Adrenal gland (tissue), 5 donors: ENCODE measurements at regions not wholly inside any gene's neighbourhood (a gene's known extent, or its start where the extent isn't known, plus 50 kb on each side); places are given as distances from the start of the nearest gene placed in this dataset.

Experiments used
- POLR2A ChIP-seq, 2 donors: fragments of 450-650 bp; IDR thresholded peaks; one replicate each; pipeline ENCODE4 v1.6.1; 2017; ENCODE audit warnings: antibody characterized with exemption in 2 of 2, mild to moderate bottlenecking in 2 of 2, moderate library complexity in 1 of 2
- TF ChIP-seq, protein P1 (sequence below), 6 experiments: fragments of 450-650 bp in 4 of 6; fragments of 200-600 bp in 2 of 6; sonication (generic) in 1 of 6; IDR thresholded peaks; 1 replicate in 5 of 6; 2 replicates in 1 of 6; pipeline versions ENCODE4 v1.5.1 to v1.8.0; 2016 to 2021; ENCODE audit warnings: antibody characterized with exemption in 6 of 6, mild to moderate bottlenecking in 2 of 6, moderate library complexity in 1 of 6
- donor health status: DM: no; HTN: no; CAD: no.

DNA sequence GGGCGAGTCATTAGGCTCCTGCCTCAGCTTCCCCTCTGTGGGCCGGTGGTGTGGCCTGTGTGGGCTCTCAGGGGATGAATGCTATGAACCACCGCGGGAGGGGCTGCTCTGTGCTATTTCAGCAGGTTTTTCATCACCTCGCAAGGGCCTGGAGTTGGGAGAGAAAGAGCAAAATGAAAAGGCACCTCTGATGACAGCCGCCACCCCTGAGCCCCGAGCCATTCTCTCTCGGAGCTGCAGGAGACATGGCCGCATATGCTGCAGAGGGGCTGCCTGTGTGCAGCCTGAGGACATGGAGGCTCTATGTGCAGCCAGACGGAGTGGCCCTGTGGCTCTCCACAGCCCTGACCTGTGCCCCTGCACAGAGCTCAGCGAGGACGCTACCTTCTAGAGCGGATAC lies 96.2 kb upstream of the CTDP1 start:
- TF ChIP-seq, protein P1, sequence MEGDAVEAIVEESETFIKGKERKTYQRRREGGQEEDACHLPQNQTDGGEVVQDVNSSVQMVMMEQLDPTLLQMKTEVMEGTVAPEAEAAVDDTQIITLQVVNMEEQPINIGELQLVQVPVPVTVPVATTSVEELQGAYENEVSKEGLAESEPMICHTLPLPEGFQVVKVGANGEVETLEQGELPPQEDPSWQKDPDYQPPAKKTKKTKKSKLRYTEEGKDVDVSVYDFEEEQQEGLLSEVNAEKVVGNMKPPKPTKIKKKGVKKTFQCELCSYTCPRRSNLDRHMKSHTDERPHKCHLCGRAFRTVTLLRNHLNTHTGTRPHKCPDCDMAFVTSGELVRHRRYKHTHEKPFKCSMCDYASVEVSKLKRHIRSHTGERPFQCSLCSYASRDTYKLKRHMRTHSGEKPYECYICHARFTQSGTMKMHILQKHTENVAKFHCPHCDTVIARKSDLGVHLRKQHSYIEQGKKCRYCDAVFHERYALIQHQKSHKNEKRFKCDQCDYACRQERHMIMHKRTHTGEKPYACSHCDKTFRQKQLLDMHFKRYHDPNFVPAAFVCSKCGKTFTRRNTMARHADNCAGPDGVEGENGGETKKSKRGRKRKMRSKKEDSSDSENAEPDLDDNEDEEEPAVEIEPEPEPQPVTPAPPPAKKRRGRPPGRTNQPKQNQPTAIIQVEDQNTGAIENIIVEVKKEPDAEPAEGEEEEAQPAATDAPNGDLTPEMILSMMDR (IDR thresholded peaks at IDR 0.05) = no peak
- no peak for TF ChIP-seq POLR2A (IDR thresholded peaks at IDR 0.05)
